ENCODE measurements at regions not wholly inside any gene's neighbourhood (a gene's known extent, or its start where the extent isn't known, plus 50 kb on each side); places are given as distances from the start of the nearest gene placed in this dataset. TPM values are rescaled to one million over a fixed set of nuclear protein-coding genes. Genes with fewer than 3 reads are reported as not detected.

- H3K27ac ChIP-seq = no peak overlapping the region
- no peaks in the 10 kb centered on the region for H3K9me3 ChIP-seq
- H3K36me3 ChIP-seq = no peaks in the 10 kb centered on the region
- no peaks in the 10 kb centered on the region for H3K27me3 ChIP-seq
- WGBS, 3 donors = 89 to 96% (median 91%) methylated on average over 4 of the region's 4 CpGs
- DNase-seq = no peak
- TF ChIP-seq CTCF (IDR thresholded peaks at IDR 0.05) = no peak
- no peak for TF ChIP-seq EP300 (IDR thresholded peaks at IDR 0.05)
- TF ChIP-seq POLR2A (IDR thresholded peaks at IDR 0.05) = no peak
- H3K4me3 ChIP-seq = no peak overlapping the region
- intact Hi-C loops (cut with DNase I) = no loop called here
- no peaks in the 10 kb centered on the region for H3K4me1 ChIP-seq (ENCODE audit: insufficient read depth)
Observed at GRCh38 chr2:181397331-181397730, 59.9 kb upstream of the ITGA4 start.

- TF ChIP-seq POLR2A (IDR thresholded peaks at IDR 0.05) (no peak), EP300 (IDR thresholded peaks at IDR 0.05) (no peak), CTCF (IDR thresholded peaks at IDR 0.05) (no peak)
- H3K36me3 ChIP-seq = no peaks in the 10 kb centered on the region
- intact Hi-C loops (cut with DNase I) = no loop called here
Observed at GRCh38 chr2:181398000-181398399, 59.2 kb upstream of the ITGA4 start.

GRCh38 chr2:181399027-181399426 lies 58.2 kb upstream of the ITGA4 start:
- H3K27me3 ChIP-seq = no peaks in the 10 kb centered on the region
- H3K9me3 ChIP-seq = no peaks in the 10 kb centered on the region
- H3K4me1 ChIP-seq (ENCODE audit: insufficient read depth) = no peaks in the 10 kb centered on the region
- no peak overlapping the region for H3K4me3 ChIP-seq
- intact Hi-C loops (cut with DNase I) = no loop called here
- H3K27ac ChIP-seq = no peak overlapping the region
- no peak for DNase-seq
- WGBS, 3 donors = 86 to 93% (median 88%) methylated on average over 4 of the region's 4 CpGs
- TF ChIP-seq CTCF (IDR thresholded peaks at IDR 0.05) = no peak
- TF ChIP-seq POLR2A (IDR thresholded peaks at IDR 0.05) = no peak
- TF ChIP-seq EP300 (IDR thresholded peaks at IDR 0.05) = no peak
- H3K36me3 ChIP-seq = no peaks in the 10 kb centered on the region

More at GRCh38 chr2:181398000-181398399, 59.2 kb upstream of the ITGA4 start:
- Histone ChIP-seq H3K4me3 (no peak overlapping the region), H3K27me3 (no peaks in the 10 kb centered on the region), H3K9me3 (no peaks in the 10 kb centered on the region), H3K4me1 (ENCODE audit: insufficient read depth) (no peaks in the 10 kb centered on the region), H3K27ac (no peak overlapping the region)
- WGBS, 3 donors = 89 to 96% (median 93%) methylated on average over 1 of the region's 1 CpG
- DNase-seq = no peak

- 96 to 100% (median 97%) methylated on average over 1 of the region's 1 CpG for WGBS, 3 donors
- Histone ChIP-seq H3K36me3 (no peaks in the 10 kb centered on the region), H3K27ac (no peak overlapping the region), H3K4me3 (no peak overlapping the region), H3K4me1 (ENCODE audit: insufficient read depth) (no peaks in the 10 kb centered on the region), H3K9me3 (no peaks in the 10 kb centered on the region), H3K27me3 (no peaks in the 10 kb centered on the region)
- no peak for DNase-seq
- TF ChIP-seq POLR2A (IDR thresholded peaks at IDR 0.05) = no peak
- intact Hi-C loops (cut with DNase I) = no loop called here
Observed at GRCh38 chr2:181404472-181404871, 52.7 kb upstream of the ITGA4 start.

- no peak overlapping the region for H3K4me3 ChIP-seq
- TF ChIP-seq POLR2A (IDR thresholded peaks at IDR 0.05) (no peak), CTCF (IDR thresholded peaks at IDR 0.05) (no peak), EP300 (IDR thresholded peaks at IDR 0.05) (no peak)
- no peaks in the 10 kb centered on the region for H3K9me3 ChIP-seq
- H3K36me3 ChIP-seq = no peaks in the 10 kb centered on the region
- no peak overlapping the region for H3K27ac ChIP-seq
- H3K4me1 ChIP-seq (ENCODE audit: insufficient read depth) = no peaks in the 10 kb centered on the region
- H3K27me3 ChIP-seq = no peaks in the 10 kb centered on the region
- no peak for DNase-seq
- intact Hi-C loops (cut with DNase I) = no loop called here
- WGBS, 3 donors = 86 to 91% (median 88%) methylated on average over 3 of the region's 3 CpGs
Observed at GRCh38 chr2:181407171-181407570, 50.0 kb upstream of the ITGA4 start.

Small RNA genes in the stretch of these regions (microRNA-seq; reads per million reads assigned to microRNA genes)
- gene MIR4437 = 0 reads per million in 3 donors

Small RNA genes in the stretch of these regions (small RNA-seq; reads per million reads assigned to genes)
- gene MIR4437 = not detected
